GM23338 (cell line): ENCODE measurements at regions not wholly inside any gene's neighbourhood (a gene's known extent, or its start where the extent isn't known, plus 50 kb on each side); places are given as distances from the start of the nearest gene placed in this dataset.

Source experiments
- ATAC-seq: fragments of 200-7000 bp; cut with Tn5 transposase; 3 replicates; pipeline ENCODE4 v1.9.1; 2020
- DNase-seq: peaks from one replicate; pipeline ENCODE4 v3.0.0-alpha.2; 2015; ENCODE audit warnings: low spot score
- H2AFZ ChIP-seq: fragments of 200-600 bp; sonication (generic); 2 replicates; pipeline ENCODE4 v1.8.0; 2016; ENCODE audit warnings: antibody characterized with exemption, mild to moderate bottlenecking, moderate library complexity
- H3F3A ChIP-seq: fragments of 200-600 bp; sonication (generic); replicated peaks from 2 replicates; pipeline ENCODE4 v1.8.0; 2017; ENCODE audit warnings: antibody characterized with exemption, mixed run types, low read depth
- H3K27ac ChIP-seq: fragments of 200-600 bp; sonication (generic); 2 replicates; pipeline ENCODE4 v1.6.1; 2016; ENCODE audit warnings: low read depth
- H3K27me3 ChIP-seq: fragments of 200-600 bp; sonication (generic); 2 replicates; pipeline ENCODE4 v1.8.0; 2016; ENCODE audit warnings: mild to moderate bottlenecking, mixed run types, moderate library complexity; ENCODE audit not compliant: insufficient read depth
- H3K36me3 ChIP-seq: fragments of 200-600 bp; sonication (generic); 2 replicates; pipeline ENCODE4 v1.8.0; 2016; ENCODE audit warnings: mild to moderate bottlenecking; ENCODE audit not compliant: insufficient read depth
- H3K4me1 ChIP-seq: fragments of 200-600 bp; sonication (generic); 2 replicates; pipeline ENCODE4 v1.8.0; 2016; ENCODE audit warnings: mild to moderate bottlenecking, moderate library complexity; ENCODE audit not compliant: insufficient read depth
- H3K4me2 ChIP-seq: fragments of 200-600 bp; sonication (generic); 2 replicates; pipeline ENCODE4 v1.7.1; 2017; ENCODE audit warnings: mixed run types
- H3K4me3 ChIP-seq: fragments of 200-600 bp; sonication (generic); 2 replicates; pipeline ENCODE4 v1.6.1; 2016; ENCODE audit warnings: mixed run types
- H3K79me2 ChIP-seq: fragments of 200-600 bp; sonication (generic); replicated peaks from 2 replicates; pipeline ENCODE4 v1.8.0; 2017; ENCODE audit warnings: mild to moderate bottlenecking; ENCODE audit not compliant: insufficient read depth
- H3K9me2 ChIP-seq: fragments of 200-600 bp; sonication (generic); 2 replicates; pipeline ENCODE4 v1.8.0; 2017; ENCODE audit not compliant: insufficient read depth
- H4K20me1 ChIP-seq: fragments of 200-600 bp; sonication (generic); replicated peaks from 2 replicates; pipeline ENCODE4 v1.8.0; 2017; ENCODE audit warnings: mild to moderate bottlenecking; ENCODE audit not compliant: insufficient read depth
- H3K27ac Mint-ChIP-seq: 2 replicates; pipeline ENCODE4 v1.8.0; 2020; ENCODE audit warnings: inconsistent platforms, mild to moderate bottlenecking, moderate library complexity, mixed read lengths
- H3K27me3 Mint-ChIP-seq: 3 replicates; pipeline ENCODE4 v1.8.0; 2022; ENCODE audit warnings: low read depth, mild to moderate bottlenecking, moderate library complexity, mixed read lengths, inconsistent platforms; ENCODE audit not compliant: insufficient read depth, poor library complexity
- H3K36me3 Mint-ChIP-seq: 3 replicates; pipeline ENCODE4 v1.8.0; 2021; ENCODE audit warnings: low read depth, mild to moderate bottlenecking, inconsistent platforms, moderate library complexity, mixed read lengths
- H3K4me1 Mint-ChIP-seq: 3 replicates; pipeline ENCODE4 v1.8.0; 2020; ENCODE audit warnings: mild to moderate bottlenecking, inconsistent platforms, mixed read lengths
- H3K4me3 Mint-ChIP-seq: 3 replicates; pipeline ENCODE4 v1.8.0; 2021; ENCODE audit warnings: moderate library complexity, mild to moderate bottlenecking, inconsistent platforms, mixed read lengths
- H3K9me3 Mint-ChIP-seq: 3 replicates; pipeline ENCODE4 v1.8.0; 2020; ENCODE audit warnings: moderate library complexity, mild to moderate bottlenecking, inconsistent platforms, mixed read lengths
- CREB1 ChIP-seq: fragments of 250-450 bp; sonication (Bioruptor Pico); IDR thresholded peaks from 2 replicates; pipeline ENCODE4 v1.5.0; 2020; ENCODE audit warnings: low read depth, mild to moderate bottlenecking, moderate library complexity
- EZH2 ChIP-seq: fragments of 200-600 bp; sonication (generic); IDR thresholded peaks from one replicate; pipeline ENCODE4 v1.8.0; 2017; ENCODE audit warnings: antibody characterized with exemption, mild to moderate bottlenecking, low read depth; ENCODE audit not compliant: unreplicated experiment
- NANOG ChIP-seq: IDR thresholded peaks from 2 replicates; pipeline ENCODE4 v1.6.1; 2016; ENCODE audit warnings: antibody characterized with exemption, borderline replicate concordance
- POLR2AphosphoS5 ChIP-seq: IDR thresholded peaks from 2 replicates; pipeline ENCODE4 v1.6.1; 2016; ENCODE audit warnings: antibody characterized with exemption, low read depth
- STAT1 ChIP-seq: IDR thresholded peaks from one replicate; pipeline ENCODE4 v1.6.1; 2016; ENCODE audit warnings: antibody characterized with exemption; ENCODE audit not compliant: unreplicated experiment
- ZNF114 ChIP-seq: fragments of 250-450 bp; sonication (Bioruptor Pico); IDR thresholded peaks from 2 replicates; pipeline ENCODE4 v1.5.0; 2020; ENCODE audit warnings: mild to moderate bottlenecking, moderate library complexity
- TF ChIP-seq, protein P1 (sequence below): fragments of 250-450 bp; sonication (Bioruptor Pico); IDR thresholded peaks from 2 replicates; pipeline ENCODE4 v1.5.0; 2020; ENCODE audit warnings: mild to moderate bottlenecking, moderate library complexity
- TF ChIP-seq, protein P2 (sequence below): IDR thresholded peaks from 2 replicates; pipeline ENCODE4 v1.6.1; 2016; ENCODE audit warnings: antibody characterized with exemption
- TF ChIP-seq, protein P3 (sequence below), 2 experiments: fragments of 200-600 bp in 1 of 2; sonication (generic) in 1 of 2; conservative IDR thresholded peaks; 2 replicates each; pipeline versions ENCODE4 v1.5.1 to v1.6.1; 2016 to 2017; ENCODE audit warnings: antibody characterized with exemption in 2 of 2, low read depth in 2 of 2, mild to moderate bottlenecking in 2 of 2, moderate library complexity in 1 of 2

DNA sequence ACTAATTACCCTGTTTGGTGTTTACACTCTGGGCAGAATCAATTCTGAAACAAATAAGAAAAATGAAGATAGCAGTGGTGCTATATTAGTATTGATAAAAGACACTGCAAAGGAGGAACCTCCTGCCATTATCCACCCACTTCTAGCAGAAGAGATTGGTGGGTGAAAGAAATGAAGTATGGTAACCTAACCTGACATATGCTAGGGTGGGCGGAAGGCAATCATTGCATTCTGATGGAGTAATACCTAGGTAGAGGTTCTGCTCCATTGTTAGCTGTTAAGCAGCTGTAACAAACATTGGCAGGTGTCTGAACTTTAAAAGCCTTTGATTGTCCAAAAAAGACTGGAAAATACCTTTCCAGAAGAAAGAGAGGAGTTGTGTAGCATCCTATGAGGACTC is 95.9 kb downstream of the OTUD1 start (continued):
- TF ChIP-seq, protein P1, sequence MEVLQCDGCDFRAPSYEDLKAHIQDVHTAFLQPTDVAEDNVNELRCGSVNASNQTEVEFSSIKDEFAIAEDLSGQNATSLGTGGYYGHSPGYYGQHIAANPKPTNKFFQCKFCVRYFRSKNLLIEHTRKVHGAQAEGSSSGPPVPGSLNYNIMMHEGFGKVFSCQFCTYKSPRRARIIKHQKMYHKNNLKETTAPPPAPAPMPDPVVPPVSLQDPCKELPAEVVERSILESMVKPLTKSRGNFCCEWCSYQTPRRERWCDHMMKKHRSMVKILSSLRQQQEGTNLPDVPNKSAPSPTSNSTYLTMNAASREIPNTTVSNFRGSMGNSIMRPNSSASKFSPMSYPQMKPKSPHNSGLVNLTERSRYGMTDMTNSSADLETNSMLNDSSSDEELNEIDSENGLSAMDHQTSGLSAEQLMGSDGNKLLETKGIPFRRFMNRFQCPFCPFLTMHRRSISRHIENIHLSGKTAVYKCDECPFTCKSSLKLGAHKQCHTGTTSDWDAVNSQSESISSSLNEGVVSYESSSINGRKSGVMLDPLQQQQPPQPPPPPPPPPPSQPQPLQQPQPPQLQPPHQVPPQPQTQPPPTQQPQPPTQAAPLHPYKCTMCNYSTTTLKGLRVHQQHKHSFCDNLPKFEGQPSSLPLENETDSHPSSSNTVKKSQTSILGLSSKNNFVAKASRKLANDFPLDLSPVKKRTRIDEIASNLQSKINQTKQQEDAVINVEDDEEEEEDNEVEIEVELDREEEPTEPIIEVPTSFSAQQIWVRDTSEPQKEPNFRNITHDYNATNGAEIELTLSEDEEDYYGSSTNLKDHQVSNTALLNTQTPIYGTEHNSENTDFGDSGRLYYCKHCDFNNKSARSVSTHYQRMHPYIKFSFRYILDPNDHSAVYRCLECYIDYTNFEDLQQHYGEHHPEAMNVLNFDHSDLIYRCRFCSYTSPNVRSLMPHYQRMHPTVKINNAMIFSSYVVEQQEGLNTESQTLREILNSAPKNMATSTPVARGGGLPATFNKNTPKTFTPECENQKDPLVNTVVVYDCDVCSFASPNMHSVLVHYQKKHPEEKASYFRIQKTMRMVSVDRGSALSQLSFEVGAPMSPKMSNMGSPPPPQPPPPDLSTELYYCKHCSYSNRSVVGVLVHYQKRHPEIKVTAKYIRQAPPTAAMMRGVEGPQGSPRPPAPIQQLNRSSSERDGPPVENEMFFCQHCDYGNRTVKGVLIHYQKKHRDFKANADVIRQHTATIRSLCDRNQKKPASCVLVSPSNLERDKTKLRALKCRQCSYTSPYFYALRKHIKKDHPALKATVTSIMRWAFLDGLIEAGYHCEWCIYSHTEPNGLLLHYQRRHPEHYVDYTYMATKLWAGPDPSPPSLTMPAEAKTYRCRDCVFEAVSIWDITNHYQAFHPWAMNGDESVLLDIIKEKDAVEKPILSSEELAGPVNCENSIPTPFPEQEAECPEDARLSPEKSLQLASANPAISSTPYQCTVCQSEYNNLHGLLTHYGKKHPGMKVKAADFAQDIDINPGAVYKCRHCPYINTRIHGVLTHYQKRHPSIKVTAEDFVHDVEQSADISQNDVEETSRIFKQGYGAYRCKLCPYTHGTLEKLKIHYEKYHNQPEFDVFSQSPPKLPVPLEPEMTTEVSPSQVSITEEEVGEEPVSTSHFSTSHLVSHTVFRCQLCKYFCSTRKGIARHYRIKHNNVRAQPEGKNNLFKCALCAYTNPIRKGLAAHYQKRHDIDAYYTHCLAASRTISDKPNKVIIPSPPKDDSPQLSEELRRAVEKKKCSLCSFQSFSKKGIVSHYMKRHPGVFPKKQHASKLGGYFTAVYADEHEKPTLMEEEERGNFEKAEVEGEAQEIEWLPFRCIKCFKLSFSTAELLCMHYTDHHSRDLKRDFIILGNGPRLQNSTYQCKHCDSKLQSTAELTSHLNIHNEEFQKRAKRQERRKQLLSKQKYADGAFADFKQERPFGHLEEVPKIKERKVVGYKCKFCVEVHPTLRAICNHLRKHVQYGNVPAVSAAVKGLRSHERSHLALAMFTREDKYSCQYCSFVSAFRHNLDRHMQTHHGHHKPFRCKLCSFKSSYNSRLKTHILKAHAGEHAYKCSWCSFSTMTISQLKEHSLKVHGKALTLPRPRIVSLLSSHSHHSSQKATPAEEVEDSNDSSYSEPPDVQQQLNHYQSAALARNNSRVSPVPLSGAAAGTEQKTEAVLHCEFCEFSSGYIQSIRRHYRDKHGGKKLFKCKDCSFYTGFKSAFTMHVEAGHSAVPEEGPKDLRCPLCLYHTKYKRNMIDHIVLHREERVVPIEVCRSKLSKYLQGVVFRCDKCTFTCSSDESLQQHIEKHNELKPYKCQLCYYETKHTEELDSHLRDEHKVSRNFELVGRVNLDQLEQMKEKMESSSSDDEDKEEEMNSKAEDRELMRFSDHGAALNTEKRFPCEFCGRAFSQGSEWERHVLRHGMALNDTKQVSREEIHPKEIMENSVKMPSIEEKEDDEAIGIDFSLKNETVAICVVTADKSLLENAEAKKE (CRISPR knock-in tag): no peak
- TF ChIP-seq, protein P2, sequence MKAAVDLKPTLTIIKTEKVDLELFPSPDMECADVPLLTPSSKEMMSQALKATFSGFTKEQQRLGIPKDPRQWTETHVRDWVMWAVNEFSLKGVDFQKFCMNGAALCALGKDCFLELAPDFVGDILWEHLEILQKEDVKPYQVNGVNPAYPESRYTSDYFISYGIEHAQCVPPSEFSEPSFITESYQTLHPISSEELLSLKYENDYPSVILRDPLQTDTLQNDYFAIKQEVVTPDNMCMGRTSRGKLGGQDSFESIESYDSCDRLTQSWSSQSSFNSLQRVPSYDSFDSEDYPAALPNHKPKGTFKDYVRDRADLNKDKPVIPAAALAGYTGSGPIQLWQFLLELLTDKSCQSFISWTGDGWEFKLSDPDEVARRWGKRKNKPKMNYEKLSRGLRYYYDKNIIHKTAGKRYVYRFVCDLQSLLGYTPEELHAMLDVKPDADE: no peak
- TF ChIP-seq STAT1 (no peak), NANOG (no peak), CREB1 (CRISPR knock-in tag) (no peak)
- TF ChIP-seq, protein P3, sequence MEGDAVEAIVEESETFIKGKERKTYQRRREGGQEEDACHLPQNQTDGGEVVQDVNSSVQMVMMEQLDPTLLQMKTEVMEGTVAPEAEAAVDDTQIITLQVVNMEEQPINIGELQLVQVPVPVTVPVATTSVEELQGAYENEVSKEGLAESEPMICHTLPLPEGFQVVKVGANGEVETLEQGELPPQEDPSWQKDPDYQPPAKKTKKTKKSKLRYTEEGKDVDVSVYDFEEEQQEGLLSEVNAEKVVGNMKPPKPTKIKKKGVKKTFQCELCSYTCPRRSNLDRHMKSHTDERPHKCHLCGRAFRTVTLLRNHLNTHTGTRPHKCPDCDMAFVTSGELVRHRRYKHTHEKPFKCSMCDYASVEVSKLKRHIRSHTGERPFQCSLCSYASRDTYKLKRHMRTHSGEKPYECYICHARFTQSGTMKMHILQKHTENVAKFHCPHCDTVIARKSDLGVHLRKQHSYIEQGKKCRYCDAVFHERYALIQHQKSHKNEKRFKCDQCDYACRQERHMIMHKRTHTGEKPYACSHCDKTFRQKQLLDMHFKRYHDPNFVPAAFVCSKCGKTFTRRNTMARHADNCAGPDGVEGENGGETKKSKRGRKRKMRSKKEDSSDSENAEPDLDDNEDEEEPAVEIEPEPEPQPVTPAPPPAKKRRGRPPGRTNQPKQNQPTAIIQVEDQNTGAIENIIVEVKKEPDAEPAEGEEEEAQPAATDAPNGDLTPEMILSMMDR (conservative IDR thresholded peaks at IDR 0.05; ENCODE audit: low read depth in 2 of 2): no peak

DNA sequence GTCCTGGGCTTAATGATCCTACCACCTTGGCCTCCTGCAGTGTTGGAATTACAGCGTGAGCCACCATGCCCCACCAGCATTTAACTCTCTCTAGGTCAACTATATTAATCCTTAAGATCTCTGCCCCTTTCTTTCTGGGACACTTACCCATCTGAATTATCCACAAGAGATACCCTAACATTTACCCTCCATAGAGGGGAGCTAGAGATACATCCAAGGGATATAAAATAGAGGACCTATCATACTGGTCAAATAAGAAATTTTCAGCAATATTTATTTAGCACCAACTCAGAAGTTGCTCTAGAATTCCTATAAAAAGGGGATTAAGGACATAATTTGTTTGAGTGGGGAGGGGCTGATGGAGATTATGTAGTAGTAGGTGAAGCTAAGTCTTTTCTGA is 96.5 kb downstream of the OTUD1 start:
- H3K4me1 ChIP-seq: peaks cover 3% of the 10 kb centered on the region; the same call in 1 of the 2 replicates
- Mint-ChIP-seq H3K27me3 (no peaks in the 10 kb centered on the region), H3K9me3 (no peaks in the 10 kb centered on the region), H3K4me1 (peaks cover 3% of the 10 kb centered on the region; the same call in 2 of the 3 replicates), H3K4me3 (no peak overlapping the region), H3K36me3 (no peaks in the 10 kb centered on the region), H3K27ac (no peak overlapping the region)
- H3K27ac ChIP-seq: no peak overlapping the region
- H4K20me1 ChIP-seq: no peaks in the 10 kb centered on the region
- DNase-seq: peak; percentile 11
- H3K79me2 ChIP-seq: no peaks in the 10 kb centered on the region
- no peaks in the 10 kb centered on the region for H3K36me3 ChIP-seq
- TF ChIP-seq CREB1 (CRISPR knock-in tag) (no peak), EZH2 (no peak), ZNF114 (CRISPR knock-in tag) (no peak), POLR2AphosphoS5 (no peak)
- TF ChIP-seq, protein P2: no peak
- TF ChIP-seq, protein P3 (conservative IDR thresholded peaks at IDR 0.05; ENCODE audit: low read depth in 2 of 2): peak; percentile 46 to 54
- no peaks in the 10 kb centered on the region for H3K27me3 ChIP-seq
- H2AFZ ChIP-seq: no peak overlapping the region
- no peak; the same call in 2 of the 3 replicates for ATAC-seq
- H3K4me2 ChIP-seq: no peak overlapping the region
- no peaks in the 10 kb centered on the region for H3F3A ChIP-seq
- no peaks in the 10 kb centered on the region for H3K9me2 ChIP-seq
- no peak overlapping the region for H3K4me3 ChIP-seq
